ENCODE measurements at regions not wholly inside any gene's neighbourhood (a gene's known extent, or its start where the extent isn't known, plus 50 kb on each side); places are given as distances from the start of the nearest gene placed in this dataset.
"Not testable (repeated sequence)": the region's sequence is repeated elsewhere in the genome, so short reads cannot be mapped to it uniquely, and the experiment has no call there.

DNA sequence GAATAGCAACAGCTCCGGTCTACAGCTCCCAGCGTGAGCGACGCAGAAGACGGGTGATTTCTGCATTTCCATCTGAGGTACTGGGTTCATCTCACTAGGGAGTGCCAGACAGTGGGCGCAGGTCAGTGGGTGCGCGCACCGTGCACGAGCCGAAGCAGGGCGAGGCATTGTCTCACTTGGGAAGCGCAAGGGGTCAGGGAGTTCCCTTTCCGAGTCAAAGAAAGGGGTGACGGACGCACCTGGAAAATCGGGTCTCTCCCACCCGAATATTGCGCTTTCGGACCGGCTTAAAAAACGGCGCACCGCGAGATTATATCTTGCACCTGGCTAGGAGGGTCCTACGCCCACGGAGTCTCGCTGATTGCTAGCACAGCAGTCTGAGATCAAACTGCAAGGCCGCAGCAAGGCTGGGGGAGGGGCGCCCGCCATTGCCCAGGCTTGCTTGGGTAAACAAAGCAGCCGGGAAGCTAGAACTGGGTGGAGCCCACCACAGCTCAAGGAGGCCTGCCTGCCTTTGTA is 442.3 kb upstream of the NFIA start:
- H3K4me1 ChIP-seq (ENCODE audit: control insufficient read depth in 1 of 2, extremely low read depth in 1 of 2, insufficient read depth in 2 of 2, low read length in 2 of 2); H3K4me3 ChIP-seq (ENCODE audit: control insufficient read depth in 1 of 2, extremely low read depth in 1 of 2, low read length in 1 of 2); H3K36me3 Mint-ChIP-seq; POLR2A ChIA-PET; H3K27me3 ChIP-seq (replicated peaks in 1 of 2; ENCODE audit: control insufficient read depth in 2 of 2, extremely low read depth in 1 of 2, insufficient read depth in 2 of 2, low read length in 1 of 2); H3K9me3 ChIP-seq; ATAC-seq (replicated peaks in 1 of 4); H3K27me3 Mint-ChIP-seq; H3K27ac Mint-ChIP-seq; H3K4me1 Mint-ChIP-seq; H3K4me3 Mint-ChIP-seq; CTCF ChIA-PET; H3K9me3 Mint-ChIP-seq; H3K36me3 ChIP-seq (ENCODE audit: control insufficient read depth in 2 of 2, extremely low read depth in 1 of 2, insufficient read depth in 1 of 2, low read length in 1 of 2); DNase-seq; H3K27ac ChIP-seq (ENCODE audit: low read length): not testable (repeated sequence)
- 89% methylated on average over 10 of the region's 32 CpGs for WGBS (ENCODE audit: insufficient coverage)

DNA sequence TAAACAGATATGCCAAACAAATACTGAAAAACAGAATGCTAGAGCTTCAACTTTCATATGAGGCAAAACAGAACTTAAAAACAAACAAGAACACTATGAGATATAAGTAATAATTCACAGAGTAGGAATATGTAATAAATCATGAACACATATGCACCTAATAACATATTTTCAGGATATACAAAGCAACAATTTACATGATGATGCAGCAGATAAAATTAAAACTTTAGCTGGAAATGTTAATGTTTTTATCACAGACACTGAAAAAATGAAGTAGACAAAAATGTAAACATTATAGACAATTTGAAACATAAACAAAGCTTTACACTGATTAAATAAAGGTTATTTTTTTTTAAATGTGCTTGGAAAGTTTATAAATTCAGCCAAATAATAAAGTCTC is 443.1 kb upstream of the NFIA start:
- Histone ChIP-seq H3K27ac (ENCODE audit: low read length) (no peak overlapping the region), H3K4me1 (ENCODE audit: control insufficient read depth in 1 of 2, extremely low read depth in 1 of 2, insufficient read depth in 2 of 2, low read length in 2 of 2) (no peaks in the 10 kb centered on the region), H3K4me3 (ENCODE audit: control insufficient read depth in 1 of 2, extremely low read depth in 1 of 2, low read length in 1 of 2) (no peak overlapping the region), H3K27me3 (replicated peaks in 1 of 2; ENCODE audit: control insufficient read depth in 2 of 2, extremely low read depth in 1 of 2, insufficient read depth in 2 of 2, low read length in 1 of 2) (no peaks in the 10 kb centered on the region), H3K9me3 (no peaks in the 10 kb centered on the region), H3K36me3 (ENCODE audit: control insufficient read depth in 2 of 2, extremely low read depth in 1 of 2, insufficient read depth in 1 of 2, low read length in 1 of 2) (no peaks in the 10 kb centered on the region)
- CTCF ChIA-PET: no interaction called here
- Mint-ChIP-seq H3K36me3 (no peaks in the 10 kb centered on the region), H3K27ac (no peak overlapping the region), H3K4me1 (no peaks in the 10 kb centered on the region), H3K27me3 (peaks cover 0 to 5% of the 10 kb centered on the region in 2 donors), H3K4me3 (no peak overlapping the region), H3K9me3 (no peaks in the 10 kb centered on the region)
- DNase-seq: no peak
- POLR2A ChIA-PET: no interaction called here
- ATAC-seq (replicated peaks in 1 of 4): no peak

- Mint-ChIP-seq H3K4me1 (no peaks in the 10 kb centered on the region), H3K27ac (no peak overlapping the region), H3K36me3 (no peaks in the 10 kb centered on the region), H3K27me3 (peaks cover 0 to 7% of the 10 kb centered on the region in 2 donors), H3K4me3 (no peak overlapping the region), H3K9me3 (no peaks in the 10 kb centered on the region)
- H3K9me3 ChIP-seq: no peaks in the 10 kb centered on the region
- H3K27ac ChIP-seq (ENCODE audit: low read length): no peak overlapping the region
- POLR2A ChIA-PET: no interaction called here
- CTCF ChIA-PET: no interaction called here
- no peaks in the 10 kb centered on the region for H3K36me3 ChIP-seq (ENCODE audit: control insufficient read depth in 2 of 2, extremely low read depth in 1 of 2, insufficient read depth in 1 of 2, low read length in 1 of 2)
- ATAC-seq (replicated peaks in 1 of 4) (no peak), DNase-seq (no peak)
- H3K4me3 ChIP-seq (ENCODE audit: control insufficient read depth in 1 of 2, extremely low read depth in 1 of 2, low read length in 1 of 2): no peak overlapping the region
- no peaks in the 10 kb centered on the region for H3K4me1 ChIP-seq (ENCODE audit: control insufficient read depth in 1 of 2, extremely low read depth in 1 of 2, insufficient read depth in 2 of 2, low read length in 2 of 2)
- WGBS (ENCODE audit: insufficient coverage): 67% methylated on average over 1 of the region's 1 CpG
- H3K27me3 ChIP-seq (replicated peaks in 1 of 2; ENCODE audit: control insufficient read depth in 2 of 2, extremely low read depth in 1 of 2, insufficient read depth in 2 of 2, low read length in 1 of 2): no peaks in the 10 kb centered on the region
Observed at GRCh38 chr1:60637651-60638050, 444.7 kb upstream of the NFIA start.

DNA sequence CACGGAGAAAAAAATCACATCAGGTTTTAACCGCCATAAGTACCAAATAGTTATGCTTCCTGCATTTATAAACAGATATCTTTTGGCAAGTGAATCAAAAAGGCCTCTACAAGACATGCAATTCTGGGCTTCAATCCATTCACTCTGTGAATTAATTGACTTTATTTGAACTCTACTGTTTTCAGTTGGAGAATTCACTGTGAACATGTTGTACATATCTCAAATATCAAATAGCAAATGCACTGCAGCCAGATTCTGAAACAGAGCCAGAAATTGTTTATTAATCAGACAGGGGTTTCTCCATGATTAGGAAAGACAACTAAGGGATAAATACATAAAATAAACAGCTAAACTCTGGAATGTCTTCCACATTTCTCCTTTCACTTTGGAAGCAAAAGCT is 445.4 kb upstream of the NFIA start:
- ATAC-seq (replicated peaks in 1 of 4) (no peak), DNase-seq (no peak)
- Mint-ChIP-seq H3K36me3 (no peaks in the 10 kb centered on the region), H3K4me3 (no peak overlapping the region), H3K27me3 (peaks cover 6 to 7% of the 10 kb centered on the region in 2 donors), H3K27ac (no peak overlapping the region), H3K9me3 (peaks cover 0 to 2% (median 0%) of the 10 kb centered on the region in 3 donors), H3K4me1 (no peaks in the 10 kb centered on the region)
- H3K4me1 ChIP-seq (ENCODE audit: control insufficient read depth in 1 of 2, extremely low read depth in 1 of 2, insufficient read depth in 2 of 2, low read length in 2 of 2): no peaks in the 10 kb centered on the region
- ChIA-PET POLR2A (no interaction called here), CTCF (no interaction called here)
- H3K27ac ChIP-seq (ENCODE audit: low read length): no peak overlapping the region
- no peaks in the 10 kb centered on the region for H3K9me3 ChIP-seq
- no CpG with 5 or more reads among the region's 2 CpGs for WGBS (ENCODE audit: insufficient coverage)
- H3K27me3 ChIP-seq (replicated peaks in 1 of 2; ENCODE audit: control insufficient read depth in 2 of 2, extremely low read depth in 1 of 2, insufficient read depth in 2 of 2, low read length in 1 of 2): no peaks in the 10 kb centered on the region
- H3K4me3 ChIP-seq (ENCODE audit: control insufficient read depth in 1 of 2, extremely low read depth in 1 of 2, low read length in 1 of 2): no peak overlapping the region
- H3K36me3 ChIP-seq (ENCODE audit: control insufficient read depth in 2 of 2, extremely low read depth in 1 of 2, insufficient read depth in 1 of 2, low read length in 1 of 2): no peaks in the 10 kb centered on the region

- Mint-ChIP-seq H3K4me1 (no peaks in the 10 kb centered on the region), H3K27ac (no peak overlapping the region), H3K36me3 (no peaks in the 10 kb centered on the region), H3K4me3 (no peak overlapping the region), H3K27me3 (peaks cover 7 to 8% of the 10 kb centered on the region in 2 donors), H3K9me3 (peaks cover 0 to 3% (median 0%) of the 10 kb centered on the region in 3 donors)
- Histone ChIP-seq H3K36me3 (ENCODE audit: control insufficient read depth in 2 of 2, extremely low read depth in 1 of 2, insufficient read depth in 1 of 2, low read length in 1 of 2) (no peaks in the 10 kb centered on the region), H3K27me3 (replicated peaks in 1 of 2; ENCODE audit: control insufficient read depth in 2 of 2, extremely low read depth in 1 of 2, insufficient read depth in 2 of 2, low read length in 1 of 2) (no peaks in the 10 kb centered on the region), H3K4me3 (ENCODE audit: control insufficient read depth in 1 of 2, extremely low read depth in 1 of 2, low read length in 1 of 2) (no peak overlapping the region), H3K27ac (ENCODE audit: low read length) (no peak overlapping the region), H3K4me1 (ENCODE audit: control insufficient read depth in 1 of 2, extremely low read depth in 1 of 2, insufficient read depth in 2 of 2, low read length in 2 of 2) (no peaks in the 10 kb centered on the region), H3K9me3 (no peaks in the 10 kb centered on the region)
- WGBS (ENCODE audit: insufficient coverage): 73% methylated on average over 2 of the region's 6 CpGs
- DNase-seq: no peak
- ChIA-PET POLR2A (no interaction called here), CTCF (interaction anchor here in 1 of 2 donors (0.6 kb wide), 1 partner anchor 26 kb away, joined by 3 read pairs; no protein-coding TSS in a partner anchor)
- no peak for ATAC-seq (replicated peaks in 1 of 4)
Observed at GRCh38 chr1:60634106-60634505, 448.3 kb upstream of the NFIA start.

- no peak overlapping the region for H3K27ac Mint-ChIP-seq
- ChIA-PET POLR2A (no interaction called here), CTCF (no interaction called here)
Observed at GRCh38 chr1:60622486-60622885, 459.9 kb upstream of the NFIA start.

GRCh38 chr1:60621368-60621851 is 461.0 kb upstream of the NFIA start:
- DNase-seq (no peak), ATAC-seq (replicated peaks in 1 of 4) (no peak)
- H3K9me3 ChIP-seq: no peaks in the 10 kb centered on the region
- ChIA-PET CTCF (interaction anchor here in 1 of 2 donors (0.6 kb wide), 1 partner anchor 404 kb away, joined by 3 read pairs; no protein-coding TSS in a partner anchor), POLR2A (no interaction called here)
- Mint-ChIP-seq H3K27me3 (peaks cover 4 to 18% of the 10 kb centered on the region in 2 donors), H3K36me3 (no peaks in the 10 kb centered on the region), H3K27ac (no peak overlapping the region), H3K4me1 (no peaks in the 10 kb centered on the region), H3K9me3 (peaks cover 0 to 5% (median 0%) of the 10 kb centered on the region in 3 donors), H3K4me3 (no peak overlapping the region)
- WGBS (ENCODE audit: insufficient coverage): 11% methylated on average over 4 of the region's 10 CpGs
- no peaks in the 10 kb centered on the region for H3K4me1 ChIP-seq (ENCODE audit: control insufficient read depth in 1 of 2, extremely low read depth in 1 of 2, insufficient read depth in 2 of 2, low read length in 2 of 2)
- H3K36me3 ChIP-seq (ENCODE audit: control insufficient read depth in 2 of 2, extremely low read depth in 1 of 2, insufficient read depth in 1 of 2, low read length in 1 of 2): no peaks in the 10 kb centered on the region
- H3K27me3 ChIP-seq (replicated peaks in 1 of 2; ENCODE audit: control insufficient read depth in 2 of 2, extremely low read depth in 1 of 2, insufficient read depth in 2 of 2, low read length in 1 of 2): no peaks in the 10 kb centered on the region
- no peak overlapping the region for H3K27ac ChIP-seq (ENCODE audit: low read length)
- no peak overlapping the region for H3K4me3 ChIP-seq (ENCODE audit: control insufficient read depth in 1 of 2, extremely low read depth in 1 of 2, low read length in 1 of 2)

More at GRCh38 chr1:60622486-60622885, 459.9 kb upstream of the NFIA start:
- Histone ChIP-seq H3K27me3 (replicated peaks in 1 of 2; ENCODE audit: control insufficient read depth in 2 of 2, extremely low read depth in 1 of 2, insufficient read depth in 2 of 2, low read length in 1 of 2) (no peaks in the 10 kb centered on the region), H3K27ac (ENCODE audit: low read length) (no peak overlapping the region), H3K4me3 (ENCODE audit: control insufficient read depth in 1 of 2, extremely low read depth in 1 of 2, low read length in 1 of 2) (no peak overlapping the region), H3K36me3 (ENCODE audit: control insufficient read depth in 2 of 2, extremely low read depth in 1 of 2, insufficient read depth in 1 of 2, low read length in 1 of 2) (no peaks in the 10 kb centered on the region), H3K9me3 (no peaks in the 10 kb centered on the region), H3K4me1 (ENCODE audit: control insufficient read depth in 1 of 2, extremely low read depth in 1 of 2, insufficient read depth in 2 of 2, low read length in 2 of 2) (no peaks in the 10 kb centered on the region)
- peaks cover 4 to 13% of the 10 kb centered on the region in 2 donors for H3K27me3 Mint-ChIP-seq
- no peaks in the 10 kb centered on the region for H3K4me1 Mint-ChIP-seq
- no peaks in the 10 kb centered on the region for H3K36me3 Mint-ChIP-seq
- no peak for DNase-seq
- H3K9me3 Mint-ChIP-seq: no peaks in the 10 kb centered on the region
- no peak for ATAC-seq (replicated peaks in 1 of 4)
- no peak overlapping the region for H3K4me3 Mint-ChIP-seq
- 83% methylated on average over 1 of the region's 2 CpGs for WGBS (ENCODE audit: insufficient coverage)
